WTC11 (cell line): ENCODE measurements at regions not wholly inside any gene's neighbourhood (a gene's known extent, or its start where the extent isn't known, plus 50 kb on each side); places are given as distances from the start of the nearest gene placed in this dataset.

ENCODE experiments used
- ATAC-seq: fragments of 200-7000 bp; cut with Tn5 transposase; 2 replicates; pipeline ENCODE4 v1.10.0; 2021; ENCODE audit warnings: mild to moderate bottlenecking, moderate library complexity
- CTCF ChIA-PET: fragments of 300-600 bp; sonication (Branson Sonifier 250); formaldehyde crosslinking; loops from one replicate; lab custom pipeline; 2021; ENCODE audit warnings: antibody characterized with exemption; lab: Charles Lee
- POLR2A ChIA-PET: fragments of 350-600 bp; sonication (Branson Sonifier 250); formaldehyde crosslinking; loops from one replicate; lab custom pipeline; 2021; ENCODE audit warnings: antibody characterized with exemption; lab: Charles Lee
- DNase-seq: peaks from one replicate; pipeline ENCODE4 v3.0.0; 2021; ENCODE audit warnings: low spot score
- H3K27ac Mint-ChIP-seq: 2 replicates; pipeline ENCODE4 v1.8.0; 2021; ENCODE audit warnings: mixed read lengths
- H3K27me3 Mint-ChIP-seq: 2 replicates; pipeline ENCODE4 v1.8.0; 2021; ENCODE audit warnings: low read depth, mild to moderate bottlenecking, moderate library complexity, mixed read lengths
- H3K36me3 Mint-ChIP-seq: 2 replicates; pipeline ENCODE4 v1.8.0; 2021; ENCODE audit warnings: mixed read lengths
- H3K4me1 Mint-ChIP-seq: 2 replicates; pipeline ENCODE4 v1.8.0; 2022; ENCODE audit warnings: mixed read lengths
- H3K4me3 Mint-ChIP-seq: 2 replicates; pipeline ENCODE4 v1.8.0; 2021; ENCODE audit warnings: mild to moderate bottlenecking, moderate library complexity, mixed read lengths
- H3K9me3 Mint-ChIP-seq: 2 replicates; pipeline ENCODE4 v1.8.0; 2021; ENCODE audit warnings: mixed read lengths
- ARID4B ChIP-seq: sonication (generic); formaldehyde crosslinking; IDR thresholded peaks from 2 replicates; pipeline ENCODE4 v1.8.0; 2023; ENCODE audit warnings: missing genetic modification reagents, mild to moderate bottlenecking, borderline replicate concordance
- CREB1 ChIP-seq: sonication (generic); formaldehyde crosslinking; IDR thresholded peaks from 2 replicates; pipeline ENCODE4 v1.8.0; 2023; ENCODE audit warnings: mild to moderate bottlenecking, missing genetic modification reagents
- CREM ChIP-seq: sonication (generic); formaldehyde crosslinking; IDR thresholded peaks from 2 replicates; pipeline ENCODE4 v1.8.1; 2022; ENCODE audit warnings: mild to moderate bottlenecking, missing genetic modification reagents, moderate library complexity
- CTCF ChIP-seq: fragments of 200-600 bp; IDR thresholded peaks from 2 replicates; pipeline ENCODE4 v1.8.0; 2022; ENCODE audit warnings: antibody characterized with exemption
- E2F4 ChIP-seq: sonication (generic); formaldehyde crosslinking; IDR thresholded peaks from 2 replicates; pipeline ENCODE4 v1.8.1; 2022; ENCODE audit warnings: low read depth, mild to moderate bottlenecking, moderate library complexity, missing genetic modification reagents, borderline replicate concordance
- E2F5 ChIP-seq: sonication (generic); formaldehyde crosslinking; IDR thresholded peaks from 2 replicates; pipeline ENCODE4 v1.8.1; 2022; ENCODE audit warnings: mild to moderate bottlenecking, moderate library complexity, missing genetic modification reagents
- ELF4 ChIP-seq: sonication (generic); formaldehyde crosslinking; IDR thresholded peaks from 2 replicates; pipeline ENCODE4 v1.8.1; 2022; ENCODE audit warnings: low read depth, mild to moderate bottlenecking, moderate library complexity, missing genetic modification reagents
- ESRRA ChIP-seq: sonication (generic); formaldehyde crosslinking; IDR thresholded peaks from 2 replicates; pipeline ENCODE4 v1.8.1; 2022; ENCODE audit warnings: mild to moderate bottlenecking, missing genetic modification reagents, borderline replicate concordance
- FOXK1 ChIP-seq: sonication (generic); formaldehyde crosslinking; IDR thresholded peaks from 2 replicates; pipeline ENCODE4 v1.8.0; 2022; ENCODE audit warnings: mild to moderate bottlenecking, moderate library complexity, missing genetic modification reagents
- FOXP1 ChIP-seq: sonication (generic); formaldehyde crosslinking; IDR thresholded peaks from 2 replicates; pipeline ENCODE4 v1.8.0; 2022; ENCODE audit warnings: missing genetic modification reagents, mild to moderate bottlenecking, moderate library complexity, borderline replicate concordance
- GTF2I ChIP-seq: fragments of 250-450 bp; sonication (Bioruptor Pico); conservative IDR thresholded peaks from 2 replicates; pipeline ENCODE4 v1.4.0; 2021; ENCODE audit warnings: mild to moderate bottlenecking
- HMGXB4 ChIP-seq: sonication (generic); formaldehyde crosslinking; IDR thresholded peaks from 2 replicates; pipeline ENCODE4 v1.8.1; 2023; ENCODE audit warnings: mild to moderate bottlenecking, moderate library complexity, missing genetic modification reagents
- IRF1 ChIP-seq: sonication (generic); formaldehyde crosslinking; IDR thresholded peaks from 2 replicates; pipeline ENCODE4 v1.8.0; 2023; ENCODE audit warnings: missing genetic modification reagents
- MLX ChIP-seq: sonication (generic); formaldehyde crosslinking; IDR thresholded peaks from 2 replicates; pipeline ENCODE4 v1.8.1; 2023; ENCODE audit warnings: mild to moderate bottlenecking, missing genetic modification reagents, moderate library complexity
- NR3C1 ChIP-seq: sonication (generic); formaldehyde crosslinking; conservative IDR thresholded peaks from 2 replicates; pipeline ENCODE4 v1.8.1; 2023; ENCODE audit warnings: low read depth, mild to moderate bottlenecking, missing genetic modification reagents
- TCF7 ChIP-seq: sonication (generic); formaldehyde crosslinking; IDR thresholded peaks from 2 replicates; pipeline ENCODE4 v1.8.0; 2022; ENCODE audit warnings: mild to moderate bottlenecking, low read depth, missing genetic modification reagents, moderate library complexity
- ZNF138 ChIP-seq: sonication (generic); formaldehyde crosslinking; conservative IDR thresholded peaks from 2 replicates; pipeline ENCODE4 v1.8.1; 2022; ENCODE audit warnings: mild to moderate bottlenecking, moderate library complexity, missing genetic modification reagents
- ZNF232 ChIP-seq: sonication (generic); formaldehyde crosslinking; IDR thresholded peaks from 2 replicates; pipeline ENCODE4 v1.8.0; 2022; ENCODE audit warnings: mild to moderate bottlenecking, missing genetic modification reagents
- ZNF396 ChIP-seq: fragments of 250-450 bp; sonication (Bioruptor Pico); IDR thresholded peaks from 2 replicates; pipeline ENCODE4 v1.8.0; 2021; ENCODE audit warnings: mild to moderate bottlenecking, moderate library complexity, borderline replicate concordance
- ZNF671 ChIP-seq: fragments of 250-450 bp; sonication (Bioruptor Pico); IDR thresholded peaks from 2 replicates; pipeline ENCODE4 v1.8.0; 2021; ENCODE audit warnings: mild to moderate bottlenecking
- ZSCAN18 ChIP-seq: fragments of 250-450 bp; sonication (Bioruptor Pico); IDR thresholded peaks from 2 replicates; pipeline ENCODE4 v2.1.2; 2022; ENCODE audit warnings: mild to moderate bottlenecking, moderate library complexity

GRCh38 chr14:51789114-51789513, 71.3 kb upstream of the GNG2 start:
- ChIA-PET CTCF (interaction anchor here (1.3 to 1.4 kb wide), 2 partner anchors 13 to 190 kb away, joined by 3 to 7 read pairs; no protein-coding TSS in a partner anchor), POLR2A (no interaction called here)
- H3K4me1 Mint-ChIP-seq: peaks cover 5% of the 10 kb centered on the region

GRCh38 chr14:51789596-51789995, 70.8 kb upstream of the GNG2 start:
- no peak overlapping the region for H3K27ac Mint-ChIP-seq
- CTCF ChIA-PET: interaction anchor here (1.3 to 1.4 kb wide), 2 partner anchors 13 to 189 kb away, joined by 3 to 7 read pairs; no protein-coding TSS in a partner anchor
- ATAC-seq: no peak
- TF ChIP-seq ESRRA: no peak
- TF ChIP-seq HMGXB4 (CRISPR knock-in tag): no peak
- TF ChIP-seq FOXK1 (CRISPR knock-in tag): no peak
- TF ChIP-seq ARID4B (CRISPR knock-in tag): no peak
- TF ChIP-seq E2F4 (CRISPR knock-in tag): no peak

More at GRCh38 chr14:51789114-51789513, 71.3 kb upstream of the GNG2 start:
- no peak overlapping the region for H3K27ac Mint-ChIP-seq
- no peaks in the 10 kb centered on the region for H3K27me3 Mint-ChIP-seq
- H3K36me3 Mint-ChIP-seq: no peaks in the 10 kb centered on the region
- ATAC-seq: no peak
- H3K9me3 Mint-ChIP-seq: peaks cover 16% of the 10 kb centered on the region
- TF ChIP-seq NR3C1 (CRISPR knock-in tag) (no peak), ZNF396 (no peak), ESRRA (no peak), ZNF671 (CRISPR knock-in tag) (no peak), CTCF (no peak), ELF4 (CRISPR knock-in tag) (no peak), ZNF138 (CRISPR knock-in tag) (no peak), IRF1 (CRISPR knock-in tag) (no peak), ZNF232 (CRISPR knock-in tag) (no peak), GTF2I (no peak), CREB1 (CRISPR knock-in tag) (no peak), CREM (no peak), ZSCAN18 (CRISPR knock-in tag) (no peak), E2F5 (CRISPR knock-in tag) (no peak), FOXP1 (no peak), TCF7 (CRISPR knock-in tag) (no peak), MLX (CRISPR knock-in tag) (no peak), FOXK1 (CRISPR knock-in tag) (no peak)
- no peak for DNase-seq
- no peak overlapping the region for H3K4me3 Mint-ChIP-seq

More at GRCh38 chr14:51789596-51789995, 70.8 kb upstream of the GNG2 start:
- H3K9me3 Mint-ChIP-seq: peaks cover 16% of the 10 kb centered on the region
- no peak overlapping the region for H3K4me3 Mint-ChIP-seq
- peaks cover 5% of the 10 kb centered on the region for H3K4me1 Mint-ChIP-seq
- no peak for DNase-seq
- no peaks in the 10 kb centered on the region for H3K36me3 Mint-ChIP-seq
- no peaks in the 10 kb centered on the region for H3K27me3 Mint-ChIP-seq
- POLR2A ChIA-PET: no interaction called here
